HFFc6 (cell line): ENCODE measurements at regions not wholly inside any gene's neighbourhood (a gene's known extent, or its start where the extent isn't known, plus 50 kb on each side); places are given as distances from the start of the nearest gene placed in this dataset.

ENCODE experiments used
- DNase-seq: peaks from one replicate; pipeline ENCODE4 v3.0.0-alpha.2; 2018
- H3K27ac Mint-ChIP-seq: 2 replicates; pipeline ENCODE4 v1.8.0; 2020; ENCODE audit warnings: mild to moderate bottlenecking, mixed read lengths
- H3K27me3 Mint-ChIP-seq: 2 replicates; pipeline ENCODE4 v1.8.0; 2021; ENCODE audit warnings: mild to moderate bottlenecking, moderate library complexity, mixed read lengths; ENCODE audit not compliant: insufficient read depth
- H3K36me3 Mint-ChIP-seq: 2 replicates; pipeline ENCODE4 v1.8.0; 2021; ENCODE audit warnings: low read depth, mixed read lengths
- H3K4me1 Mint-ChIP-seq: 2 replicates; pipeline ENCODE4 v1.8.0; 2020; ENCODE audit warnings: low read depth, mixed read lengths
- H3K4me3 Mint-ChIP-seq: 2 replicates; pipeline ENCODE4 v1.8.0; 2020; ENCODE audit warnings: mild to moderate bottlenecking, moderate library complexity, mixed read lengths
- H3K9me3 Mint-ChIP-seq: 2 replicates; pipeline ENCODE4 v1.8.0; 2020; ENCODE audit warnings: mild to moderate bottlenecking, mixed read lengths
- TF ChIP-seq, protein P1 (sequence below): fragments of 200-600 bp; sonication (generic); IDR thresholded peaks from 2 replicates; pipeline ENCODE4 v1.5.0; 2021; ENCODE audit warnings: antibody characterized with exemption, mild to moderate bottlenecking

DNA sequence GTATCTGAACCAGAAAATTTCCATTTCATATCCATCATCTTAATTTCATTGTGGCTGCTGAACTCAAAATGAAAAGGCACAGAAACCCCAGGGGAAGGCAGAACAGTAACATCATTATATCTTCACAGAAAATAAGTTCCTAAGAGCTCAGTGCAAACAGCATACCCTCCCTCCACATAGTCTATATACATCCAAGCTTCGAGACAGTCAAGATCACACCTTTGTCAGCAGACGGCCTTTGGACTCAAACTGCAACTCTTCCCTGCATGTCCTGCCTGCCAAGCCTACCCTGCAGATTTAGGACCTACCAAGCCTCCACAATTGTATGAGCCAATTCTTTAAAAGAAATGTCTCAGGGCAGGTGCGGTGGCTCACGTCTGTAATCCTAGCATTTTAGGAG lies 502.1 kb downstream of the SUCLG1 start:
- H3K4me3 Mint-ChIP-seq = no peak overlapping the region
- TF ChIP-seq, protein P1, sequence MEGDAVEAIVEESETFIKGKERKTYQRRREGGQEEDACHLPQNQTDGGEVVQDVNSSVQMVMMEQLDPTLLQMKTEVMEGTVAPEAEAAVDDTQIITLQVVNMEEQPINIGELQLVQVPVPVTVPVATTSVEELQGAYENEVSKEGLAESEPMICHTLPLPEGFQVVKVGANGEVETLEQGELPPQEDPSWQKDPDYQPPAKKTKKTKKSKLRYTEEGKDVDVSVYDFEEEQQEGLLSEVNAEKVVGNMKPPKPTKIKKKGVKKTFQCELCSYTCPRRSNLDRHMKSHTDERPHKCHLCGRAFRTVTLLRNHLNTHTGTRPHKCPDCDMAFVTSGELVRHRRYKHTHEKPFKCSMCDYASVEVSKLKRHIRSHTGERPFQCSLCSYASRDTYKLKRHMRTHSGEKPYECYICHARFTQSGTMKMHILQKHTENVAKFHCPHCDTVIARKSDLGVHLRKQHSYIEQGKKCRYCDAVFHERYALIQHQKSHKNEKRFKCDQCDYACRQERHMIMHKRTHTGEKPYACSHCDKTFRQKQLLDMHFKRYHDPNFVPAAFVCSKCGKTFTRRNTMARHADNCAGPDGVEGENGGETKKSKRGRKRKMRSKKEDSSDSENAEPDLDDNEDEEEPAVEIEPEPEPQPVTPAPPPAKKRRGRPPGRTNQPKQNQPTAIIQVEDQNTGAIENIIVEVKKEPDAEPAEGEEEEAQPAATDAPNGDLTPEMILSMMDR = no peak

DNA sequence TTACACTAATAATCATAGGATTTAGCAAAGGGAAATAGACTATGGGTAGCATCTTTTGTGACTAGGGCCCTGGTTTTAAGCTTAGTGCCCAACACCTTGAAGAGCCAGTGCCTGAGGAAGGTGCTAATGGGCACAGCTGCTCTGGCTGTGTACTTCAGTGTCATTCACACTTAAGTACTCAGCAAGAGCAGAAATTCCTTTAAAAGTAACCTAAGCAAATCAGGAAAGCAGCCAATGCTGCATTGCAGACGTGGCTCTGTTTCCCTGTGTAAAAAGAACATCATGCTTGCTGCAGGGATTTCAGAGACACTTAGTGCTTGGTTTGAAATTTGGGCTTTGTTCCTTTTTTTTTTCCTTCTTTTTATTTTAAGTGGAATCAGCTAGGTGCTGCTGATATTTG lies 505.4 kb downstream of the SUCLG1 start:
- Mint-ChIP-seq H3K27ac (no peak overlapping the region), H3K36me3 (no peaks in the 10 kb centered on the region), H3K27me3 (no peaks in the 10 kb centered on the region), H3K9me3 (peaks cover 13% of the 10 kb centered on the region), H3K4me3 (no peak overlapping the region), H3K4me1 (no peaks in the 10 kb centered on the region)
- no peak for DNase-seq
- TF ChIP-seq, protein P1 = no peak

More for the DNA sequence above, 502.1 kb downstream of the SUCLG1 start:
- H3K4me1 Mint-ChIP-seq = no peaks in the 10 kb centered on the region
- peaks cover 18% of the 10 kb centered on the region for H3K9me3 Mint-ChIP-seq
- H3K27ac Mint-ChIP-seq = no peak overlapping the region
- DNase-seq = no peak
- H3K27me3 Mint-ChIP-seq = no peaks in the 10 kb centered on the region
- no peaks in the 10 kb centered on the region for H3K36me3 Mint-ChIP-seq

DNA sequence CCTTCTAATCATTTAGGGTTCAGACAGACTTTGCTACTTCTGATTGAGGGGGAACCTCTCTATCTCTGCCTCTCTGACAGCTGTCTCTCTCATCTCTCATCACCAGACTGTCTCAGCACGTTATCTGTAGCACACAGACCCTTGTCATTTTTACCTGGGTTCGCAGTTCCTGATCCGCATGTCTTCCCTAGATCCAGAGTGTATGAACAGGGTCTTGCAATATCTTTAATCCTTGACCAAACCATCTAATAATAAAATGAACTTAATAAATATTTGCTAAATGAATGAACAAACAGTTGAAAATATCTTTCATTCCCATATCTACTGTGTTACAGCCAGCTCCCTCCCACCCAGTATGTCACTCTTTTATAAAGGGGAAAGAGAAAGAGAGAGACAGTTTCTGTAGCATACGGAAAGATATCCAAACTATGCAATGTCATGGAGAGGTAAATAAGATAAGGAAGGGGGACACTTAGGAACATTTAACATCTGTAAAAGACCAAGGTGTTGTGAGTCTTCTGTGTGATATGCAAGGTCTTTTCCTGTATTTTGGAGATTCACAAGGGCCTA lies 507.6 kb downstream of the SUCLG1 start:
- H3K36me3 Mint-ChIP-seq = no peaks in the 10 kb centered on the region
- H3K27me3 Mint-ChIP-seq = no peaks in the 10 kb centered on the region
- TF ChIP-seq, protein P1 = no peak
- no peak overlapping the region for H3K4me3 Mint-ChIP-seq
- no peaks in the 10 kb centered on the region for H3K4me1 Mint-ChIP-seq
- peaks cover 12% of the 10 kb centered on the region; the same call in 1 of the 2 replicates for H3K9me3 Mint-ChIP-seq
- H3K27ac Mint-ChIP-seq = no peak overlapping the region
- no peak for DNase-seq

DNA sequence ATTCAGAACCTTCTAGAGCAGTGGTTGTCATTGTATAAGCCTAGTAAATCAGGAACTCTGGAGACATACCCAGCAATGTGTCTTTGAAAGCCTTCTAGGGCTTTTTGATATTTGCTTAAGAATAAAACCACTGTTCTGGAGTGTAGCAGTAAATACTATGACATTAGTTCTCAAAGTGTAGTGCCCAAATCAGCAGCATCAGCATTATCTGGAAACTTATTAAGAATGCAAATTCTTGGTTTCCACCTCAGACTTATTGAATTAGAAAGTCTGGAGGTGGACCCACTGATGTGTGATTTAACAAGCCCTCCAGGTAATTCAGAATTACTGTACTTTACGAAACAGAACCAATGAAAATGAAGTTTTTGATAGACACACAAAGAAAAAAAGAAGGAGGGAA lies 509.7 kb downstream of the SUCLG1 start:
- no peak overlapping the region for H3K4me3 Mint-ChIP-seq
- H3K27ac Mint-ChIP-seq = no peak overlapping the region
- DNase-seq = no peak
- H3K36me3 Mint-ChIP-seq = no peaks in the 10 kb centered on the region
- H3K27me3 Mint-ChIP-seq = no peaks in the 10 kb centered on the region
- TF ChIP-seq, protein P1 = no peak
- peaks cover 15% of the 10 kb centered on the region for H3K9me3 Mint-ChIP-seq
- H3K4me1 Mint-ChIP-seq = no peaks in the 10 kb centered on the region

DNA sequence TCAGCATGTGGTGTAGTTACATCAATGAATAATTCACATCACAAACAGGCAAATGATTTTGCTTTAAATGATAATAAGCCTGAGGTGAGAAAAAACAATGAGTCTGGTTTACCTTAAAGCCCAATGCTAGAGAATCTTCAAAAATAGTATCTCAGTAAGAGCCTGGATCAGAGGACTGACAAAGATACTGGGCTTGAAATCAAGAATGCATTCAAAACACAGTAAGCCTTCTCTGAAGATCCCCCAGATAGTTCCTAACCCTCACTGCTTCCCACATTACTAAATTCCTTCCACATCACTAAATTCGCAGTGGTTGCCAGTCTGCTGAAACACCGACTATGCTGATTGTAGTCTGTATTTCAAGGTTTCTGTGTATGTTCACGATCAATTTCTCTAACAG lies 514.9 kb downstream of the SUCLG1 start:
- no peak overlapping the region for H3K4me3 Mint-ChIP-seq
- H3K4me1 Mint-ChIP-seq = no peaks in the 10 kb centered on the region
- peaks cover 19% of the 10 kb centered on the region for H3K9me3 Mint-ChIP-seq
- H3K36me3 Mint-ChIP-seq = no peaks in the 10 kb centered on the region
- no peaks in the 10 kb centered on the region for H3K27me3 Mint-ChIP-seq
- TF ChIP-seq, protein P1 = no peak
- H3K27ac Mint-ChIP-seq = no peak overlapping the region
- no peak for DNase-seq

DNA sequence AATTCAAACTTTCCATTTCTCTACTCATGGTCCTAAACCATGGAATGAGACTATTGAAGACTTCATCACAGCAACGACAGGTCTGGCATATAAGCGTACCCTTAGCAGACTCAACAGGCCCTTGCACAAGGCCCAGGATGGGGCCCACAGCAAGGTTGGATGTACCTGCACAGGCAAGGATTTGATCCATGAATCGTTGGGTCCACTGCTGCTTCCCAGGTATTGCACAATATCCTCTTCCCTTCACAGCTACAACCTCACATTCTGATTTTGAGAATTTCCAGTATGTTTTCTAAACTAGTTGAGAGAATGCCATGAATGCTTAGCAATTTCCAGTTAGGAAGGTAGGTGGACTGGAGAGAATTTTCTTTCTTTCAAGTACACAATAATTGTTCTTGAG lies 515.8 kb downstream of the SUCLG1 start:
- H3K9me3 Mint-ChIP-seq = peaks cover 20% of the 10 kb centered on the region

More for the DNA sequence above, 515.8 kb downstream of the SUCLG1 start:
- TF ChIP-seq, protein P1 = no peak
- no peak overlapping the region for H3K27ac Mint-ChIP-seq
- no peaks in the 10 kb centered on the region for H3K36me3 Mint-ChIP-seq
- DNase-seq = no peak
- H3K4me3 Mint-ChIP-seq = no peak overlapping the region
- no peaks in the 10 kb centered on the region for H3K4me1 Mint-ChIP-seq
- no peaks in the 10 kb centered on the region for H3K27me3 Mint-ChIP-seq
